Ishikawa (cell line): ENCODE measurements at regions not wholly inside any gene's neighbourhood (a gene's known extent, or its start where the extent isn't known, plus 50 kb on each side); places are given as distances from the start of the nearest gene placed in this dataset.

Source experiments
- REST ChIP-seq: IDR thresholded peaks from 2 replicates; pipeline ENCODE4 v1.6.1; 2012; ENCODE audit warnings: low read depth, mild to moderate bottlenecking
- TCF12 ChIP-seq: IDR thresholded peaks from 2 replicates; pipeline ENCODE4 v1.6.1; 2012; ENCODE audit warnings: low read depth

- no peak for TF ChIP-seq TCF12
- no peak for TF ChIP-seq REST
Observed at GRCh38 chr4:3669553-3669949, 96.6 kb upstream of the ADRA2C start.
